NCI-H1105 (cell line): ENCODE measurements at regions not wholly inside any gene's neighbourhood (a gene's known extent, or its start where the extent isn't known, plus 50 kb on each side); places are given as distances from the start of the nearest gene placed in this dataset.
"Not testable (repeated sequence)": the region's sequence is repeated elsewhere in the genome, so short reads cannot be mapped to it uniquely, and the experiment has no call there.

Experiments
- DNase-seq: peaks from one replicate; lab custom pipeline; 2025; lab: John Stamatoyannopoulos, UW

- DNase-seq, result no peak
Observed at GRCh38 chr11:50247309-50247874, 214.7 kb downstream of the OR4C45 start.

DNA sequence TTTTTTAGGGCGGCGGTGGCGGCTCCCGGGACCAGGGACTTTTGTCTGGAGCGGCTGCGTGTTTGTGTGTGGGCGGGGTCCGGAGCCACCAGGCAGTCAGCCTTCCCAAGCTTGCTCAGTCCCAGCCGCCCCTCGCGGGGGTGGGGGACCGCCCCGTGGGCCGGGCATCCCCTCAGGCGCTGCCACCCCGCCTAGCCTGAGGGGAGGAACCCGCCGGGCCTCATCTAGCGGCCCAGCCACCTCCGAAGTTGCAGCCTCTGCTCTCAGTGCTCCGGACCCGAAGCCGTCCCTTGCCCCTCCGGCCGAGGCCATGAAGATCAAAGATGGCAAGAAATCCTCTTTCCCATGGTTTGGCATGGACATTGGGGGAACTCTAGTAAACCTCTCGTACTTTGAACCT lies 235.2 kb downstream of the OR4C45 start:
- no peak for DNase-seq

- no peak for DNase-seq
Observed at GRCh38 chr11:50275133-50275532, 242.5 kb downstream of the OR4C45 start.

DNA sequence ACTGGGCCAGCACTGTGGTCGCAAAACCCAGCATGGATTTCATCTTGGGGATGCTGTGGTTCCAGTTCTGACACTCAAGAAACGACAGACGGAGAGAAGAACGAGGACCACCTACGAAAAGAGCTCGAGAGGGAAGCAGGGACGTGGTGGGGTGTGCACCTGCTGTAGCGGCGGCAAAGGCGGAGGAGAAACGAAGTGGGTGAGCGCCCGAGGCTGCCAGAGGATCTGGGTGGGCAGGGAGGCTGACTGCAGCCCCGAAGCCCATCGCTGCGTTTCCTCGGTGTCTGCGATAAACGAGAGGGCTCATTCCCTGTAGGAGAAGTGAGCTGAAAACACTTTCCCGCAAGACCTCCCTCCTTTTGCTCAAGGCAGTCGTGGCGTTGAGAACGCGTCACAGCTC lies 246.1 kb downstream of the OR4C45 start:
- no peak for DNase-seq

DNA sequence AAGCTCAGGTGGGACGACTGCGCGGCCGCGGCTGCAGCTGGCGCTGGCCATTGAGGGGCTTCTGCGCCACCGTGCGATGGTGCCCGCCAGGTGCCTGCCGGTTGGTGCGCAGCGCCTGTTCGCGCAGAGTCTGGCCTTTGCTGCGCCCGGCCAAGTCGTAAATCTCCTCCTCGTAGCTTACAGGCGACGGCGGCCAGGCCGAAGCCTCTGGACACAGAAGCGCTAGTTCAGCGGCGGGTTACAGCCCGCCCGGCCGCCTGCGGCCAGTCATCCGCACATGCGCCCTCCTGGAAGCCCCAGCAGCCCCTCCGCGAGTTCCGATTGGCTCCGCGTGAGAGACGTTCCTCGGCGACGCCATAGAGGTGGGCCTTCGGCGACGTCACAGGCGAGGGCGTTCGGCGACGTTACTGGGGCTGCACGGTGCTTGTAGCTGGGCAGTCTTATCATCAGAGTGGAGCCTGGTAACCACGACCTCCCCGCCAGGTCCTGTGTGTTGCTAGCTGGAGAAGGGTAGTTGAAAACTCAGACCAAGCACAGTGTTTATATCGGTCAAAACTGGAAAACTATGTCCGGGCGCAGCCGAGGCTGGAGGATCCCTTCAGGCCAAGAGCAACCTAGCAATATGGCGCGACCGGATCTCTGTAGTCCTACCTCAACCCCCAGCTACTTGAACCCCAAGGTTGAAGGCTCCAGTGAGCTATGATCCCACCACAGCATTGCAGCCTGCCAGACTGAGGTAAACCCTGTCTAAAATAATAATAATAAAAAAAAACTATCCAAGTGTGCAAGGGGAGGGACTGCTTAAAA lies 265.7 kb downstream of the OR4C45 start:
- DNase-seq, result no peak

DNA sequence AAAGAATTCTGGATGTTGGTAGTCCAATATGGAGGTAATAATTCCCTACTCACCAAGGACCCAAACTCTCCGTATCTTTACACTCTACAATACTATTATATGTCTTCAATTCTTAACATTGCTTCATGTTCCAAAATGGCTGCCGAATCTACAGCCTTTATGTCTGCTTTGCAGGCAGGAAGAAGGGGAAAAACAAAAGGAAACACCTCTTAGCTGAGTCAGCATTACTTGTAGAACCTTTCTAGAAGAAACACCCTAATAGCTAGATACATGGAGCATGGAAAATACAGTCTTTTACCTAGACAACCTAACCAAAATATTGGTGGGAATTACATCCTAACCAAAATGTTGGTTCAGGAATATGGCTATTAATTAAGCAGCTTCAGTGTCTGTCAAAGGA lies 298.0 kb downstream of the OR4C45 start:
- DNase-seq, result not testable (repeated sequence)

DNA sequence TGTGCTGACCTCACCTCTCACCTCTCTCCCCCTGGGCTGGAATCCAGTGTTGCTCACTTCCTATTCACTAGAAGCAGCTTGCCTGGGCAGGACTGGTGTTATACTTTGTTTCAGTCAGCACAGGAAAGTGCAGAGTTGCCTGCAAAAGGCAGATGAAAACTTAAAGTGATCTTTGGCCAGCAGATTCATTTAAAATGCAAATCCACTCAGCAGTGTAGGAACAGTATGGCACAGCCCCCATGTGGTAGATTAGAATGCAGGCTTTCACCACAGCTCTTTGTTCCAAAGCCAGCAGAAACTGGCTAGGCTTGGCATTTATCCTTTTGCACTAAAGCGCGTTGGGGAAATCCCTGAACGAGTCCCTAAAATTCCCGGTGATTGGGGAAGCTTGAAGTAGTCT lies 301.2 kb downstream of the OR4C45 start:
- DNase-seq, result no peak

- DNase-seq, result not testable (repeated sequence)
Observed at GRCh38 chr11:50337432-50337831, 304.8 kb downstream of the OR4C45 start.

- DNase-seq, result not testable (repeated sequence)
Observed at GRCh38 chr11:50348018-50348417, 315.3 kb downstream of the OR4C45 start.

- no peak for DNase-seq
Observed at GRCh38 chr11:50379484-50379883, 346.8 kb downstream of the OR4C45 start.

DNA sequence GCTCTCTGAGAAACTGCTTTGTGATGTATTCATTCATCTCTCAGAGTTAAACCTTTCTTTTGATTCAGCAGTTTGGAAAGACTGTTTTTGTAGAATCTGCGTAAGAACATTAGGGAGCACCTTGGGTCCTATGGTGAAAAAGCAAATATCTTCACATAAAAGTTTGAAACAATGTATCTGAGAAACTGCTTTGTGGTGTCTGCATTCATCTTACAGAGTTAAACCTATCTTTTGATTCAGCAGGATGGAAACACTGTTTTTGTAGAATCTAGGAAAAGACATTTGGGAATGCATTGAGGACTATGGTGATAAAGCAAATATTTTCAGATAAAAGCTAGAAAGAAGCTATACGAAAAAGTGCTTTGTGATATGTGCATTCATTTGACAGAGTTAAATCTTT lies 361.3 kb downstream of the OR4C45 start:
- DNase-seq, result no peak

GRCh38 chr11:50412832-50413231 lies 380.2 kb downstream of the OR4C45 start:
- no peak for DNase-seq

DNA sequence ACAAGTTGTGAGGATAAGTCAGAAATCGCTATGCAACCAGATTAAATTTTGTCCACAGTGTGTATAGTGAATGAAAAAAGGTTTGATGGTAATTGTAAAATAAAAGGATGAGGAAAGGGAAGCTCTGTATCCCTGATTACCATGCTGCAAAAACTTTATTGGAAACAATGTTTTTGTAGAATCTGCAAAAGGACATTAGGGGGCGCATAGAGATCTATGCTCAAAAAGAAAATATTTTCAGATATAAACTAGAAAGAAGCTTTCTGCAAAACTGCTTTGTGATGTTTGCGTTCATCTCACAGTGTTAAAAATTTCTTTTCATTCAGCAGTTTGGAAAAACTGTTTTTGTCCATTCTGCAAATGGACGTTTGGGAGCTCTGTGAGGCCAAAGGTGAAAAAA lies 390.5 kb downstream of the OR4C45 start:
- no peak for DNase-seq
